Erythroblast (primary cell): ENCODE measurements at regions not wholly inside any gene's neighbourhood (a gene's known extent, or its start where the extent isn't known, plus 50 kb on each side); places are given as distances from the start of the nearest gene placed in this dataset.

Source experiments
- GATA1 ChIP-seq: IDR thresholded peaks from 2 replicates; pipeline ENCODE4 v1.6.1; 2011; ENCODE audit warnings: low read depth, mild to moderate bottlenecking, control low read depth, low read length, moderate library complexity
- POLR2A ChIP-seq: IDR thresholded peaks from 2 replicates; pipeline ENCODE4 v1.6.1; 2011; ENCODE audit warnings: mild to moderate bottlenecking, low read length

- no peak for TF ChIP-seq POLR2A
- no peak for TF ChIP-seq GATA1
Measured at GRCh38 chrX:95484781-95485180, 1199.9 kb upstream of the DIAPH2 start.
